H4 (cell line): ENCODE measurements at regions not wholly inside any gene's neighbourhood (a gene's known extent, or its start where the extent isn't known, plus 50 kb on each side); places are given as distances from the start of the nearest gene placed in this dataset.
"Not testable (repeated sequence)": the region's sequence is repeated elsewhere in the genome, so short reads cannot be mapped to it uniquely, and the experiment has no call there.

Experiments used
- DNase-seq: peaks from one replicate; pipeline ENCODE4 v3.0.0-alpha.2; 2015; ENCODE audit warnings: low spot score

DNA sequence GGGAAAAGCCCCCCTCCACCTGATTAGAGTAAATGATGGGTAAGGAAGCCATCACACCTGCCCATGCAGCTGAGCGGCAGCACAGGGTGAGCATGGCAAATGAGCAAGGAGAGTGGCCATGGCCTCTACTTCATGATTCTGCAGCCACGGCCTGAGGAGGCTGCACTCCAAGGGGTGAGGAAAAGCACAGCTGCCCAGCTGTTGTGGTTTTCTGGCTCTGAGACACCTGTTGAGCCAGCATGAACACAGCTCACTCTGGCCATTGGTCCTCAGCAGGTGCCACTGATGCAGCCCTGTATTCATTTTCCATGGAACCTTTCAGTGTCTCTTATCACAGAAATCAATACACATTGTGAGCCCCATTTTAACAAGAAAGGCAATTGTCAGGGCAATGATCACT lies 707.2 kb downstream of the AACS start:
- no peak for DNase-seq

DNA sequence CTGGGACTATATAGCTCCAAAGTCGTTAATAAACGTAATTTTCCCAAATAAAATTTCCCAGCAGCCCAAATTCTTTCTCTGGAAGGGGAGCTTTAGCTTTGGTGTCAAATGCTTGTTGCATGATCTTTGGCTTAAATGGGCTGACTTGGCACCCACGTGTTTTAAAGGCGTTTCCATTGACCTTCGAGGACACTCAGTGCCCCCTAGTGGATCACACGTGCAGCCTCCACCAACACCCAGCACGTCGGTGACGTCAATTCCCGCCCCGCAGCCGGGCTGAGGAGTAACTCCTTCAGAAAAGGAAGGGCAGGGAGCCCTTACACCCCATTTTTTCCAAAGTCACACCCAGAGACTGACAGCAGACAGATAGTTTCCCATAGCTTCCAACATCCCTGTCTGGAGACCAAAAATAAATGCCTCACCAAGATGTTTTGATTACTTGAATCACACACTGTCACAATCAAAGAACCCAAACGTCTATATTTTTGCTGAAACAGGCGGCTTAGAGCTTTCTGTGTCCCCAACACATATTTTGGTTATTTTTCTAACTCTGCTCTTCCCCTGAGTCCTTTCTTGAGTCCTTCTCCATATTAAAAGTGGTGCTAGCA lies 707.9 kb downstream of the AACS start:
- peak; percentile 74 for DNase-seq

DNA sequence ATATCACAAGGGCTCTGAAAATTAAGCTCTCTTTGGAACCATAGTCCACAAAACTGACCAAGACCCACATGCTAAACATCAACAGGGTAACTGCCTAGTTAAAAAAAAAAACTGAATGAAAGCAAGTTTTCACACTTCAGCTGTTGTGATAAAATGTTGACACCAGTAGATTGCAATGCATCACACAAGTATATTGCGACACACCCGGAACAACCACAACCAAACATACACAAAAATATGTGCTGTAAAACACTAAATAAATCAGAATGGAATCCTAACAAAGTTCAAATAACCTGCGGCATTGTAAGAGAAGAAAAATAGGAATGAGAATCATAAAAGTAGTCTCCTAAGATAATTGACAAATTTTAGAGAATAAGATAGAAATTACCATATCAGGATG lies 710.3 kb downstream of the AACS start:
- DNase-seq: no peak

DNA sequence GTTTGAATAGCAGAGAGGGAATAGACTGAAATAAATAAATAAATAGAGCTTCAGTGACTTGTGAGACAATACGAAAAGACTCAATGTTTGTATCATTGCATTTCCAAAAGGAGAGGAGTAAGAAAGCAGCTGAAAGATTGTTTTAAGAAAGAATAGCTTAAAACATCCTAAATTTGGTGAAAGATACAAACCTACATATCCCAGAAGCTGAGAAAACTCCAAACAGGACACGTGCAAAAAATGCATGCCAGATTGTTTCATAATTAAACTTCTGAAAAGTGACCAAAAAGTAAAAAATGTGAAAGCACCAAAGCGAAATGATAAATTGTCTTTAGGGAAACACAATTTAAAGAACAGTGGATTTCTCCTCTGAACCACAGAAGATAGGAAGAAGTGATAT lies 711.0 kb downstream of the AACS start:
- no peak for DNase-seq

DNA sequence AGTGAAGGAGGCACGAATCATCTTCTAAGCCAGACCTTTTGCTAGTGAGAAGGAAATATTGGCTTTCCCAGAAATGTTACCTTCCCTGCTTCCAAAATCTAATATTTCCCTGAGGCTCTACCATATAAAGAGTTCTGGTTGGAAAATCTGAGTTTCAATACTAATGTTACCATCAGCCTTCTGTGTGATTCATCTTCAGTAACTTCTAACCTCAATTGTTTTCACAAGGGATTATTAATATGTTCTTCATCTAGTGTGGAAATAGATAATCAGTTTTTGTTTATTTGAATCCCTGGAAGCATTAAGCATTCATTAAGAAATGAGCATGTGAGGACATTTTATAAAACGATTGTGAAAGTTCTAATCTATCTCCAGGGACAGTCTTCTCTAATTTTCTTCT lies 720.9 kb downstream of the AACS start:
- DNase-seq: no peak

DNA sequence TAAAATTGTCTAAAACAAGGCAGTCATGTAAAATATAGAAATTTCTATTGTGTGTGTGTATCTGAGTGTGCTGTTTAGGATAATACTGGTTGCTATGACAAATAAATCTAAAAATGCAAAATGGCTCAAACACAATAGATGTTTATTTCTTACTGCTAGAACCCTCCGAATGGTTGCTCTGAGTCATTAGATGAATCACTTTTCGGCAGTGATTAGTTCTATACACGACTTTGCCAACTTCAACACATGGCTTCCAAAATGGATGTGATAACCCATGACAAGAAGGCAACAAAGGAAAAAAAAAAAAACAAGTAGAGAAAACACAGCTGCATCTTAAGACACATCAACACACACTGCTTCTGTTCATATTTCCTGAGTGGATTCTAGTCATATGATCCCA lies 729.2 kb downstream of the AACS start:
- peak; percentile 25 for DNase-seq

DNA sequence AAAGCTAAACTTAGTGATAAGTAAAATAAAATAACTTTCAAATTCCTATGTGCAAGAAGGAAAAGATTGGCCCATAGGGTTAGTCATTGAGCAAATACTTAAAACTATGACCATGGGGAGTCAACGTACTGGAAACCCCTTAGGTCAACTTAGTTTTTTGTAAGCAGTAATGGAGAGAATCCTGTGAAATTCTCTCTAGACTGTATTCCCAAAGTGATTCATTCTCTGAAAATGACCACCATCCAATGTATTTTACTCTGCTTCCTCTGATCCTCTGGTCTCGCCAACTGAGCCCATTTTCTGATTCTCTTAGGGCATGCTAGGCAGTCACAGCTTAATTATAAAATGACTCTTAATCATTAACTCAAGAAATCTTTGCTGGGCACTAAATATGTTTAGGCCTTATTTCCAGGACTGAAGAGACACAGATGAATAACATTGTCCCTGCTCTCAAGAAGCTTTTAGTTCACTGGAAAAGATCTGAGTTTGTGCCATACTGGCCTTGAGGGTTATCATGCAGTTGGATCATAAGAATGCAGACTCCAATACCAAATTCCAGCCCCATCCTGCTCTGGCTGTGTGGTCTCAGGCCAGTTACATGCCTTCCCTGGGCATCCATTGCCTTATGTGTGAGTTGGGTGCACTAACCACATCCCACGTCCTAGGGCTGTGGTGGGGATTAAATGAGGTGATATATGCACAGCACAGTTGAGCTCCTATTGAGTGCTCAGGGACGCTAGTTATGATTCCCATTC lies 732.4 kb downstream of the AACS start:
- no peak for DNase-seq

DNA sequence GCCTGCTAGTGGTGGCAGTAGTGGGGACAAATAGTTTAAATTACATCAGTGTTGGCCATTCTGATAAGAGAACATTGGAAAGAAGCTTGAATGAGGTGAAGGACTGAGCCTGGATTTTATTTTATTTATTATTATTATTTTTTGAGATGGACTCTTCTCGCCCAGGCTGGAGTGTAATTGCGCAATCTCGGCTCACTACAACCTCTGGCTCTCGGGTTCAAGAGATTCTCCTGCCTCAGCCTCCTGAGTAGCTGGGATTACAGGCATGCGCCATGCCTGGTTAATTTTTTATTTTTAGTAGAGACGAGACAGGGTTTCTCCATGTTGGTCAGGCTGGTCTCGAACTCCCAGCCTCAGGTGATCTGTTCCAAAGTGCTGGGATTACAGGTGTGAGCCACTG lies 739.4 kb downstream of the AACS start:
- DNase-seq: no peak

DNA sequence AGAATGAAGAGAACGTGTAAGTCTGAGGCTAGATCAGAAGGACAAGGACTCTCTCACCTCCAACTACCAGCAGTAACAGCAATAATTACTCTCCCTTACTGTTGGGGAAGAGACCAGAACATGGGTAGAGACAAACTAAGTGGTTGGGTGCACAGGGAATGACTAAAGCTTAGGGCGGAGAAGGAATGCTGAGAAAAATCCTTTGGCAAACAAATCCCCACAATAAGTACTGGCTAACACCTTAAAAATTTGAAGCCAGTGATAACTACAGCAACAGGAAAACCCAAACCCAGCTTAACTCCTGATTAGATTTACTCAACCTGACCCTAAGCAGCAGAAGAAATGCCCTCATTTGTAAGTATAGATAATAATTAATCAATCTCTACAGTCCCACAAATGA lies 759.0 kb downstream of the AACS start:
- DNase-seq: no peak

DNA sequence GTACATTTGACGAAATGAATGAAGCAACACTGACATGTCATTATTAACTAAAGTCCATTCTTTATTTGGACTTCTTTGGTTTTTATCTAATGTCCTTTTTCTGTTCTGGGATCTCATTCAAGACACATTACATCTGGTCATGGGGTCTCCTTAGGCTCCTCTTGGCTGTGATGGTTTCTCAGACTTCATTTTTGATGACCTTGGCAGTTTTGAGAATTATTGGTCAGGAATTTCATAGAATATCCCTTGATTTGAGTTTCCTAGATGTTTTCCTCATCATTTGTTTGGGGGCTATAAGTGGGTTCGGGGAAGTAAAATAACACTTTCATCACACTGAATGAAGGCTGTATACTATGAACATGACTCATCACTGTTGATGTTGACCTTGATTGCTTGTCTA lies 770.6 kb downstream of the AACS start:
- DNase-seq: no peak

DNA sequence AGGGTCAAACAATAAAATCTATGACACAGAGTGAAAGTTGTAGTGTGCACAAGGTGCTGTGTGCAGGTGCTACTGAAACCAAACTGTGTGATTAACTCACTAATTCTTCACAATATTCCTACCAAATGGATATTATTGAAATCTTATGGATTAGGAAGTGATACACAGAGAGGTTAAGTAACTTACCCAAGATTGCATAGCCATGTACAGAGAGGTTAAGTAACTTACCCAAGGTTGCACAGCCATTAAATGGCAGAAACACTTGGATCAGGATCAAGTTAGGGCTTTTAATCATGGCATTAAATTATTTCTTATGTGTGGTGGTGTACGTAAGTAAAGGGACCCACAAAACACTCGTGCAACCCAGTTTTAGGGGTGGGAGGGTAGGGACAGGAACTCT lies 771.4 kb downstream of the AACS start:
- no peak for DNase-seq

DNA sequence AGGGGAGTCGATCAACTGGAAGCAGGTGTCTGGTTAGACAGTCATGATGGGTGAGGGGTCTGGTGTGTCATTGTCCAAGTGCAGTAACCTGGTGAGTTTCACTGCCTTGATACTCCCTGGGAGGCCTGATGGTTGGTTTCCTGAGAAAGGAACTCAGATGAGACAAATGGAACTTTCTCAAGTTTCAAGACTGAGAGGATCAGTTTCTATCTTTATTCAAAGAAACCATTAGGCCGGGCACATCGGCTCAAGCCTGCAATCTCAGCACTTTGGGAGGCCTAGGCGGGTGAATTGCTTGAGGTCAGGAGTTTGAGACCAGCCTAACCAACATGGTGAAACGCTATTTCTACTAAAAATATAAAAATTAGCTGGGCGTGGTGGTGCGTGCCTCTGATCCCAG lies 776.1 kb downstream of the AACS start:
- no peak for DNase-seq

DNA sequence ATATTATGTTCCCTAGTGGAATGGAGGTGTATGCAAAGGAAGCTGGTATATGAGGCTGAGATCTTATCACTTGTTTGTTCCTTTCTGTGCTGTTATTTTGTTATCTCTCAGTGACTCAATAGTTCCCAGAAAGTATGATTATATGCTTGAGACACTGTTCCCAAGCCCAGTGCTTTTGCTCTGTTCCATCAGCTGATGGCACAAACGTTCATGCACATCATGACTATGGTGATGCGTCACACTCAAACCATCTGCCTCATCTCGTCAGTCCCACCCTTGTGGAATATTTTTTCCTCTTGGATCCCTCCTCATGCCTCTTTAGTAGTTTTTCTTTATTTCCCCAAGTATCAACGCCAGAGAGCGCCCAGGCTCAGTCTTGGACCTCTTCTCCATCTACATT lies 786.9 kb downstream of the AACS start:
- no peak for DNase-seq

DNA sequence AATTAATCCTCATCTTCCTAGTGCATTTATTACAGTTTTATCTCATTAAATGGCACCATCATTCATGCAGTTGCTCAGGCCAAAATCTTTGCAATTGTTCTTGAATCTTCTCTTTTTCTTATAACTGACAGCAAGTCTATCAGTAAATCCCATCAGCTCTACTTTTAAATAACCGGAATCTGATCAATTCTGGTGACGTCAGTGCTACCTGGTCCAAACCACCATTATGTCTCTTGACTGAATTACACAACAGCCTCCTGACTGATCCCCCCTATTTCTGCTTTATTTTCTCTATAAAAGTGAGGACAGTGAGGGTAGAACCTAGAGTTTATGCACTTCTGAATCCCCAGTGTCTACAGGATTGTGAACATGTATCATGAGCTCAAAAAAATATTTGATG lies 787.4 kb downstream of the AACS start:
- no peak for DNase-seq

DNA sequence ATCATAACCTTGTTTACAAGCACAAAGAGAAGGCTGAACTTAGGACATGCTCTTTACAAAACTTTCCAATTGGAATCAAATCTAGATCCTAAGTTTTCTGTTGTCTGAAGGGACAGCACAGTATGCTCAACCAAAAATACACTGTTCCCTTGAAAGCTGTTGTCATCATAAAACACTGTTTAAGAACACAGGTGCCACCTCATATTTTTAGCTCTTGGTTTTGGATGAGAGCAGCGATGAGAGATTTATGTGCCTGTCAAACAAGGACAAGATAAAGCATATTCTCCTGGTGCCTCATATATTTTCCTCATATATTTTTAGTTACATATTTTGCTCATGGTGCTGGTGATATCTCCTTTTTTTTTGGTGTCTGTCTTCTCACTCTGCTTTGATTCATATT lies 788.4 kb downstream of the AACS start:
- DNase-seq: no peak

DNA sequence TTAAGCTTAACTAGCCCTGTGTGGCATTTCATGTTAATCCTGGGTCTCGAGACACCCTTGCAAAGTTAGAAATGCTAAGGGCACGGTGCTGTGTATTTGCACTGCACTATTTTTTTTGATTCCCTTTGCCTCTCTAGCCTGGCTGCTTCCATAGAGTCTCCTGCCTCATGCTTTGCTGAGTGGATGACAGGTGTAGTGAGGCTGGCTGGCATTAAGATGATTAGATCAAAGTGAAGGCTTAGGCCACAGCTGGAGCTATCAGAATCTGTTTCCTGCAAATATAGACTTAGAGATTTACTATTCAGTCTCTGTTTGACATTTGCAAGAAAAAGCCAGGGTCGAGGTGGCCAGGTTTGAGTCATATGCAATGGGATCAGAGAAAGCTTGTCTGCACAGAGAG lies 791.1 kb downstream of the AACS start:
- no peak for DNase-seq

DNA sequence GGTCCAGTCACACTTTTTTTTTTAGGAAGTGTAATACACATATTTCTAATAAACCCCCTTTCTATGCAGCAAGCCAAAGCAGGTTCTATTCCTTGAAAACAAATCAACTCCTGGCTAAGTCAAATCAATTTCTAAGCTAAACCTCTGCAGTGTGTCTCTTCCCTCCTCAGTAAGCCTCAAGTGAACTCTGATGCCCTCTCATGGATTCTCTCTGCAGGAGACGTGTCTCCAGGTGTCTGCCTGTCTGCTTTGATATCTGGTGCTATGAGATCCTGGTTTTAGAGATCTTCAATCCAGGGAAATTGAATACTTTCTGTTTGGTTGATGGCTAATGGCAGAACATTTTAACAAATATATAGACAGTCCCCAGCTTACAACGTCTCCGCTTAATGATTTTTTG lies 791.7 kb downstream of the AACS start:
- no peak for DNase-seq

DNA sequence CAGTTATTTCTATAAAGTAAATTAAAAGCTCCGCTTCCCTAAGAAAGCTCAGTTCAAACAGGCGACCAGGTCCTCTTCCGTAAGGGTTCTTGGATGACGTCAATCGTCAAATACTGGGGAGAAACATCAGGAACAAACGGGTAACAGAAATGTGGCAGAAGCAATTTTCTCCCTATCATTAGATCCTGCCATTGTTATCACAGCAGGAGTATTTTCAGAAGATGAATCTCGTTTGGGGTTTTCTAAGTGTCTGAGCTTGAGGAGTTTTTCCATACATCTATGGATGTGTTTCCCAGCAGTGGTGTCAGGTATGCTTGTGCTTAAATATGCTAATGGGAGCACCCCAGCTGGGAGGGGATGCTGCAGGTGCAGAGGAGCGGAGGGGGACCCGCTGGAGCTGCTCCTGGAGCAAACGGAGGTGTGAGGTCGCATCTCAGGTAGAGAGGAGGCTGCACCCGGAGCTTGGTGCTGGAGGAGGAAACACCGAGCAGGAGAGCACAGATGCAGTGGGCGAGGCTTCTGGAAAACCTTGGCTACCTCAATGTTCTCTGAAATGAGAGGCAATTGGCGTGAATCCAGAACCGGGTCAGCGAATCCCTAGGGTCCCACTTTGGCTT lies 795.5 kb downstream of the AACS start:
- DNase-seq: no peak

DNA sequence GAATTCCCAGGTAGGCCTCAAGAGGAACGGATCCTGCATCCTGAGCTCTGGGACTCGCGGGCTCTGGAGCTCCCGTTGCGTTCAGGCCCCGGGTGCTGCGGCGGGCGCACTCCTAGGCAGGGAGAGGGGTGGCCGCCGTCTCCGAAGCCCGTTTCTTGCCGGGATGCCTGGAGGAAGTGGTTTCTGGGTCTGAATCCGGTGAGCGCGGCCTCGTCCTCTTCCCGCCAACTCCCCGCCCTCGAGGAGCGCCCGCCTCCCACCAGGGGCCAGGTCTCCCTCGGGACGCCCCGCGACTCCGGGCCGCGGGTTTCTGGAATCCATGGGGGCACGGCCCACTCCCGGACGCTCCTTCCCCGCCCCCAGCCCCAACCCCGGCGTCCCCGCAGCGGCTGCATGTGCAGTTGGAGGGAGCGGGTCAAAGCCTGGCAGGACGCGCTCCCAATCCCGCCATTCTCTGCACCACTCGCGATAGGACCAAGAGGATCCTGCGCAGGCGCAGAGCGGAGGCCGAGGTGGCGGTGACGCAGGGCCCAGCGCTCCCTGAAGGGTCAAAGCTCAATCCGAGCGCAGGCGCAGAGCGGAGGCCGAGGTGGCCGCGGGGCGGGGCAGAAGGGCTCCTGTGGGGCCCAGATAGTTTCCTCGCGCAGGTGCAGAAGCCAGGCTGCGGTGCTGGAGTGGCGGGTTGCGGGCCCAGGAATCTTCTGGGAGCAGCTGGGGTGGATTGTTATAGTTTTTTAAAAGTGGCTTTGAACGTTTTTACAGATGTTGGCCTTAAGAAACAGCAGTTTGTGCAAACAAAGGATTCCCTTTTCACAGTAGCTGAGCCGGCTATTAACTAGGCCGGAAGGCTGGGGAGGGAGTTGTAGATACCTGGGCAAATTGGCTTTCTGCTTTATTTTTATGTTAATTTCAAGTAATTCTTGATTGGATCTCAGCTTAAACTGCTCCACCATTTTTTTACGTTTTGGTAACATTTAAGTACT lies 796.4 kb downstream of the AACS start:
- DNase-seq: no peak

DNA sequence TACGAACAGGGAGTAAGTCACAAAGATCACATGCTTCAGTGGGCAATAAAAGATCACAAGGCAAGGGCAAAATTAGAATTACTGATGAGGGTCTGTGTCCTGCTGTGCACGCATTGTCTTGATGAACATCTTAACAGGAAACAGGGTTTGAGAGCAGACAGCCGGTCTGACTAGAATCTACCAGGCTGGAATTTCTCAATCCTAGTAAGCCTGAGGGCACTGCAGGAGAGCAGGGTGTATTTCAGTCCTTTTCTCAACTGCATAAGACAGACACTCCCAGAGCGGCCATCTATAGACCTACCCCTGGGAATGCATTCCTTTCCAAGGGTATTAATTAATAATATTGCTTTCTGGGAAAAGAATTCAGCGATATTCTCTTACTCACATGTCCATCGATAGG lies 800.0 kb downstream of the AACS start:
- not testable (repeated sequence) for DNase-seq

DNA sequence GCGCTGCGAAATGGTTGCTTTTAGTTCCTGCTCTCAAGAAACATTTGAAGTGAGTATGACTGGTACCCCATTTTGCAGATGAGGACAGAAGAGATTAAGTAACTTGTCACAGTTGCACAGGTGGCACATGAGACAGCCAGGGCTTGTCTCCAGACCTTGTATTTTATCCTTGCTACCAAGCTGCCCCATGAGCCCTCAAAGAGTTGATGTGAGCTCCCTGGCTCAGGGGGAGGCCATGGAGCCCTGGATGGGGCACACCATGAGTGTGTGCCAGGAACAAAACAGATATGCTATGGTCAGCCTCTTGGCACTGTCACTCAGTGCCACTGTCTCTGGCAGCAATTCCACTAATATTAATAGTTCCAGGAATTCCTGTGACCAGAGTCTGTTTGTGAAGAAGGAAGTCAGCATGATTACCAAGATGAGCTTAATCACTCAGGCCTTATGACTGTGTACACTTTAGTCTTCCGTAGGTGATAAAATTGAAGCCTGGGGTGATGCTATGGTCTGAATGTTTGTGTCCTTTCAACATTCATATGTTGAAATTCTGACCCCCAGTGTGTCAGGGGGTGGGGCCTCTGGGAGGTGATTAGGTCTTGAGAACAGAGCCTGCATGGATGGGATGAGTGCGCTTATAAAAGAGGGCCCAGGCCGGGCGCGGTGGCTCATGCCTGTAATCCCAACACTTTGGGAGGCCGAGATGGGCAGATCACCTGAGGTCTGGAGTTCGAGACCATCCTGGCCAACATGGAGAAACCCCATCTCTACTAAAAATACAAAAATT lies 806.8 kb downstream of the AACS start:
- no peak for DNase-seq
